Stimulated activated CD8-positive, alpha-beta memory T cell treated with anti-CD3 and anti-CD28 coated beads, Interleukin-7, amount 100 ng/mL, for 1 hour (primary cell): ENCODE measurements at regions not wholly inside any gene's neighbourhood (a gene's known extent, or its start where the extent isn't known, plus 50 kb on each side); places are given as distances from the start of the nearest gene placed in this dataset.
"Not testable (repeated sequence)": the region's sequence is repeated elsewhere in the genome, so short reads cannot be mapped to it uniquely, and the experiment has no call there.

Source experiments
- DNase-seq, 2 donors: peaks; one replicate each; pipeline ENCODE4 v3.0.0-alpha.2; 2020; ENCODE audit warnings: low read depth in 2 of 2

- DNase-seq = not testable (repeated sequence)
Measured at GRCh38 chr3:106531771-106532329, 663.0 kb upstream of the CBLB start.

- DNase-seq = no peak
Measured at GRCh38 chr3:106533093-106533787, 664.4 kb upstream of the CBLB start.

- DNase-seq = no peak
Measured at GRCh38 chr3:106533788-106534160, 665.0 kb upstream of the CBLB start.

- DNase-seq = peak in 1 of 2 donors; percentile 1
Measured at GRCh38 chr3:106534206-106534605, 665.4 kb upstream of the CBLB start.

- DNase-seq = no peak
Measured at GRCh38 chr3:106540743-106541142, 671.9 kb upstream of the CBLB start.

- no peak for DNase-seq
Measured at GRCh38 chr3:106542101-106542769, 673.4 kb upstream of the CBLB start.

- no peak for DNase-seq
Measured at GRCh38 chr3:106552351-106553043, 683.7 kb upstream of the CBLB start.

- DNase-seq = no peak
Measured at GRCh38 chr3:106560451-106560966, 691.7 kb upstream of the CBLB start.

- DNase-seq = no peak
Measured at GRCh38 chr3:106566277-106566676, 697.5 kb upstream of the CBLB start.

- no peak for DNase-seq
Measured at GRCh38 chr3:106570426-106570825, 701.6 kb upstream of the CBLB start.

GRCh38 chr3:106573605-106574004, 704.8 kb upstream of the CBLB start:
- no peak for DNase-seq

GRCh38 chr3:106575029-106575428, 706.2 kb upstream of the CBLB start:
- DNase-seq = no peak

- DNase-seq = no peak
Measured at GRCh38 chr3:106577241-106577640, 708.4 kb upstream of the CBLB start.

GRCh38 chr3:106578911-106579310, 710.1 kb upstream of the CBLB start:
- no peak for DNase-seq

- DNase-seq = no peak
Measured at GRCh38 chr3:106582151-106582550, 713.3 kb upstream of the CBLB start.

- DNase-seq = no peak
Measured at GRCh38 chr3:106587551-106587950, 718.7 kb upstream of the CBLB start.

GRCh38 chr3:106588739-106589138, 719.9 kb upstream of the CBLB start:
- DNase-seq = no peak

- DNase-seq = no peak
Measured at GRCh38 chr3:106589311-106589942, 720.6 kb upstream of the CBLB start.

- no peak for DNase-seq
Measured at GRCh38 chr3:106590216-106590615, 721.4 kb upstream of the CBLB start.

GRCh38 chr3:106593381-106593780, 724.6 kb upstream of the CBLB start:
- DNase-seq = no peak

GRCh38 chr3:106609666-106610301, 741.0 kb upstream of the CBLB start:
- peak; percentile 18 to 37 for DNase-seq
